ENCODE measurements at regions not wholly inside any gene's neighbourhood (a gene's known extent, or its start where the extent isn't known, plus 50 kb on each side); places are given as distances from the start of the nearest gene placed in this dataset.

DNA sequence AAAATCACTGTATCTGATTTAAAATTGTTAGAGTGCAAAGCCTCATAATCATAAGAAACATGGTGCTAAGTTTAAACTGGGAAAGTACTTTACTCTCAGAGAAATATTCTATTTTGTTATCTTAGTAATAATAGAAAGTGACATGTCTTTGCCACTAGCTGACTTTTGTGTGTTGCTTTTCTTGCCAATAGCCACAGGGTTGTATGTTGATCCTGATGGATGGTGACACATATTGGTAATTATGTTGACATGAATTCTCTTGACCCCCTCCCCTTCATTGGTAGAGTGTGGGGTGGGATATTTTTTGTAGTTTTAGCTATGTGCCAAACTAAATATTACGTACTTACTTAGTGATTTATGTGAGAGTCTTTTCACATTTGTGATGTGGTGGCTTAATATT lies 103.1 kb upstream of the MAP9 start:
- TF ChIP-seq, protein P1, sequence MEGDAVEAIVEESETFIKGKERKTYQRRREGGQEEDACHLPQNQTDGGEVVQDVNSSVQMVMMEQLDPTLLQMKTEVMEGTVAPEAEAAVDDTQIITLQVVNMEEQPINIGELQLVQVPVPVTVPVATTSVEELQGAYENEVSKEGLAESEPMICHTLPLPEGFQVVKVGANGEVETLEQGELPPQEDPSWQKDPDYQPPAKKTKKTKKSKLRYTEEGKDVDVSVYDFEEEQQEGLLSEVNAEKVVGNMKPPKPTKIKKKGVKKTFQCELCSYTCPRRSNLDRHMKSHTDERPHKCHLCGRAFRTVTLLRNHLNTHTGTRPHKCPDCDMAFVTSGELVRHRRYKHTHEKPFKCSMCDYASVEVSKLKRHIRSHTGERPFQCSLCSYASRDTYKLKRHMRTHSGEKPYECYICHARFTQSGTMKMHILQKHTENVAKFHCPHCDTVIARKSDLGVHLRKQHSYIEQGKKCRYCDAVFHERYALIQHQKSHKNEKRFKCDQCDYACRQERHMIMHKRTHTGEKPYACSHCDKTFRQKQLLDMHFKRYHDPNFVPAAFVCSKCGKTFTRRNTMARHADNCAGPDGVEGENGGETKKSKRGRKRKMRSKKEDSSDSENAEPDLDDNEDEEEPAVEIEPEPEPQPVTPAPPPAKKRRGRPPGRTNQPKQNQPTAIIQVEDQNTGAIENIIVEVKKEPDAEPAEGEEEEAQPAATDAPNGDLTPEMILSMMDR (IDR thresholded peaks at IDR 0.05; ENCODE audit: borderline replicate concordance, extremely low read depth, low read length, poor library complexity, severe bottlenecking) = no peak
- no peak for TF ChIP-seq EZH2 (IDR thresholded peaks at IDR 0.05; ENCODE audit: borderline replicate concordance, low read depth, low read length, severe bottlenecking)
